ENCODE measurements at regions not wholly inside any gene's neighbourhood (a gene's known extent, or its start where the extent isn't known, plus 50 kb on each side); places are given as distances from the start of the nearest gene placed in this dataset.

DNA sequence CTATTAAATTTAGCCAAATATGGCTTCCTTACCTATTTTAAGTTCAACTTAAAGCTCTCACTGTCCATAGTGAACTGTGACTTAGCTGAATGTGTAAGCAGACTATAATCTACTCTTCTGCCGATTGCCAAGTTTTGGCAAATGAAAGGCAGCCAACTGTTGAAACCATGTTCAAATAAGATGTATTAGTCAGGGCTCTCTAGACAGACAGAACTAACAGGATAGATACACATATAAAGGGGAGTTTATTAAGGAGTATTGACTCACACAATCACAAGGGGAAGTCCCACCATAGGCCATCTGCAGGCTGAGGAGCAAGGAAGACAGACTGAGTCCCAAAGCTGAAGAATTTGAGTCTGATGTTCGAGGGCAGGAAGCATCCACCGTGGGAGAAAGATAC is 837.7 kb upstream of the AUTS2 start:
- Histone ChIP-seq H3K27me3 (replicated peaks; ENCODE audit: insufficient read depth) (no peaks in the 10 kb centered on the region), H3K27ac (no peak overlapping the region), H3K4me3 (no peak overlapping the region), H3K36me3 (no peaks in the 10 kb centered on the region), H3K4me1 (ENCODE audit: control insufficient read depth in 1 of 2, low read depth in 2 of 2) (no peaks in the 10 kb centered on the region), H3K9me3 (peaks cover 6% of the 10 kb centered on the region)
- DNase-seq (ENCODE audit: low spot score) (no peak), ATAC-seq (ENCODE audit: insufficient number of reproducible peaks, low FRiP score, low read depth) (no peak)
- TF ChIP-seq, protein P1, sequence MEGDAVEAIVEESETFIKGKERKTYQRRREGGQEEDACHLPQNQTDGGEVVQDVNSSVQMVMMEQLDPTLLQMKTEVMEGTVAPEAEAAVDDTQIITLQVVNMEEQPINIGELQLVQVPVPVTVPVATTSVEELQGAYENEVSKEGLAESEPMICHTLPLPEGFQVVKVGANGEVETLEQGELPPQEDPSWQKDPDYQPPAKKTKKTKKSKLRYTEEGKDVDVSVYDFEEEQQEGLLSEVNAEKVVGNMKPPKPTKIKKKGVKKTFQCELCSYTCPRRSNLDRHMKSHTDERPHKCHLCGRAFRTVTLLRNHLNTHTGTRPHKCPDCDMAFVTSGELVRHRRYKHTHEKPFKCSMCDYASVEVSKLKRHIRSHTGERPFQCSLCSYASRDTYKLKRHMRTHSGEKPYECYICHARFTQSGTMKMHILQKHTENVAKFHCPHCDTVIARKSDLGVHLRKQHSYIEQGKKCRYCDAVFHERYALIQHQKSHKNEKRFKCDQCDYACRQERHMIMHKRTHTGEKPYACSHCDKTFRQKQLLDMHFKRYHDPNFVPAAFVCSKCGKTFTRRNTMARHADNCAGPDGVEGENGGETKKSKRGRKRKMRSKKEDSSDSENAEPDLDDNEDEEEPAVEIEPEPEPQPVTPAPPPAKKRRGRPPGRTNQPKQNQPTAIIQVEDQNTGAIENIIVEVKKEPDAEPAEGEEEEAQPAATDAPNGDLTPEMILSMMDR (IDR thresholded peaks at IDR 0.05): no peak

DNA sequence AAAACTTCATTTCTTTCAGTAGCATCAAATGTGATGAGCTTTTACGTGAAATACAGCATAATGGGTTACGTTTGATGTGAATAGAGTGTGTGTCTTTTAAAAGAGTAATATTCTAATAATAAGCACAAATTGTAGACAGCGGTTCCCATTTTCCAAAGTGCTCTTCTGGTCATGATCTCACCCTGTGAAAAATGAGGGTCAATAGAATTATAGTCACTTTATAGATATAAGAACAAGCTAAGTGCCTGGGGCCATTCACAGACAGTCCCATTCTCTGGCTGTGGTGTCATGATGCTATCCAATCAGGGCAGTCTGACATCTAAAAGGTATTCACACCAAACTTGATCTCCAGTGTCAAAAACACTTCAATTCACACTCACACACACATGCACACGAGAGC is 830.8 kb upstream of the AUTS2 start:
- H3K27me3 ChIP-seq (replicated peaks; ENCODE audit: insufficient read depth): no peaks in the 10 kb centered on the region
- ATAC-seq (ENCODE audit: insufficient number of reproducible peaks, low FRiP score, low read depth) (no peak), DNase-seq (ENCODE audit: low spot score) (no peak)
- peaks cover 5% of the 10 kb centered on the region for H3K9me3 ChIP-seq
- no peaks in the 10 kb centered on the region for H3K36me3 ChIP-seq
- H3K4me1 ChIP-seq (ENCODE audit: control insufficient read depth in 1 of 2, low read depth in 2 of 2): no peaks in the 10 kb centered on the region
- H3K27ac ChIP-seq: no peak overlapping the region
- no peak overlapping the region for H3K4me3 ChIP-seq
- TF ChIP-seq, protein P1 (IDR thresholded peaks at IDR 0.05): no peak

GRCh38 chr7:68770649-68771048 is 827.6 kb upstream of the AUTS2 start:
- ATAC-seq (ENCODE audit: insufficient number of reproducible peaks, low FRiP score, low read depth) (no peak), DNase-seq (ENCODE audit: low spot score) (no peak)

GRCh38 chr7:68776326-68776725 is 821.9 kb upstream of the AUTS2 start:
- DNase-seq (ENCODE audit: low spot score): no peak
- no peak for ATAC-seq (ENCODE audit: insufficient number of reproducible peaks, low FRiP score, low read depth)
- Histone ChIP-seq H3K36me3 (no peaks in the 10 kb centered on the region), H3K27ac (no peak overlapping the region), H3K9me3 (no peaks in the 10 kb centered on the region), H3K4me1 (ENCODE audit: control insufficient read depth in 1 of 2, low read depth in 2 of 2) (no peaks in the 10 kb centered on the region), H3K27me3 (replicated peaks; ENCODE audit: insufficient read depth) (no peaks in the 10 kb centered on the region), H3K4me3 (no peak overlapping the region)
- TF ChIP-seq, protein P1 (IDR thresholded peaks at IDR 0.05): no peak

More at GRCh38 chr7:68770649-68771048, 827.6 kb upstream of the AUTS2 start:
- Histone ChIP-seq H3K4me3 (no peak overlapping the region), H3K36me3 (no peaks in the 10 kb centered on the region), H3K4me1 (ENCODE audit: control insufficient read depth in 1 of 2, low read depth in 2 of 2) (no peaks in the 10 kb centered on the region), H3K9me3 (no peaks in the 10 kb centered on the region), H3K27me3 (replicated peaks; ENCODE audit: insufficient read depth) (no peaks in the 10 kb centered on the region), H3K27ac (no peak overlapping the region)
- TF ChIP-seq, protein P1 (IDR thresholded peaks at IDR 0.05): no peak

GRCh38 chr7:68783684-68784083 is 814.6 kb upstream of the AUTS2 start:
- Histone ChIP-seq H3K27me3 (replicated peaks; ENCODE audit: insufficient read depth) (no peaks in the 10 kb centered on the region), H3K4me3 (no peak overlapping the region), H3K9me3 (no peaks in the 10 kb centered on the region), H3K27ac (no peak overlapping the region), H3K36me3 (no peaks in the 10 kb centered on the region), H3K4me1 (ENCODE audit: control insufficient read depth in 1 of 2, low read depth in 2 of 2) (no peaks in the 10 kb centered on the region)
- TF ChIP-seq, protein P1 (IDR thresholded peaks at IDR 0.05): no peak
- DNase-seq (ENCODE audit: low spot score) (no peak), ATAC-seq (ENCODE audit: insufficient number of reproducible peaks, low FRiP score, low read depth) (no peak)
